CD4-positive, alpha-beta T cell treated with Interleukin-1 beta for 1 hour (primary cell): ENCODE measurements at regions not wholly inside any gene's neighbourhood (a gene's known extent, or its start where the extent isn't known, plus 50 kb on each side); places are given as distances from the start of the nearest gene placed in this dataset.
"Not testable (repeated sequence)": the region's sequence is repeated elsewhere in the genome, so short reads cannot be mapped to it uniquely, and the experiment has no call there.

Experiments
- DNase-seq, 2 donors: peaks; one replicate each; pipeline ENCODE4 v3.0.0-alpha.2; 2020 to 2022

GRCh38 chr2:224260372-224261020 lies 141.4 kb downstream of the FAM124B start:
- DNase-seq, result no peak

GRCh38 chr2:224259831-224260230 lies 142.1 kb downstream of the FAM124B start:
- DNase-seq, result no peak

DNA sequence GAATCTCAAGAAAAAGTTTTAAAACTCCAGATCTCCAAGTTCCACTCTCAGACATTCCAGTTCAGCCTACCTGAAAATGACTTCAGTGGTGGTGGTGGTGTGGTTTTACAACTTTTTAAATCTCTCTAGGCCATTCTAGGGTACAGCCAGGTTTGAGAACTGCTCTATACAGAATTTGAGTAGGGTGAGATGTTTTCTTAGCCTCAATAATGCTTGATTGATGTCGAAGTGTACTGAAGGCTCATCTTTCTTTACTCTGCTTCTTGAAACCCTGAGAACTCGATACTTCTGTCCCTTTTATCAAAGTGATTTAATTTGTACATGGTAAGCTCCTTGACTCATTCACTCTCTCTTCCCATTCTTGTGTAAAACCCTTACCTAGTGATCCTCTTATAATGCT lies 143.8 kb downstream of the FAM124B start:
- DNase-seq, result no peak

DNA sequence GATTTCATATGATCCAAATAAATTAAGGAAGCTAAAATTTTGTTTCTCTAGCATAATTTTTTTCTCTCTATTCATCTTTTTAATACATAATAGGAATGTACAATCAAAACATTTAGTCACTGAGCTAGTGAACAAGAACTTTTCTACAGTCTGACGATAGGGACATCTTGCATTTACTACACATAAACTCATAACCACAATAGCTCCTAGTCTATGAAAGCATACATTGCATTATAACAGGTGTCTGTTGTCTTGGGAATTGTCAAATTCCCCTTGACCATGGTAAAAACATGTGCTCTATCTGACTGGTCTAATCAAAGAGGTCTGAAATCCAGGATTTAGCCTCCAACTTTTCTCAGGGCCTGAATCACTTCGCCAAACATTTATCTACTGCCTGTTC lies 144.8 kb downstream of the FAM124B start:
- DNase-seq, result no peak

DNA sequence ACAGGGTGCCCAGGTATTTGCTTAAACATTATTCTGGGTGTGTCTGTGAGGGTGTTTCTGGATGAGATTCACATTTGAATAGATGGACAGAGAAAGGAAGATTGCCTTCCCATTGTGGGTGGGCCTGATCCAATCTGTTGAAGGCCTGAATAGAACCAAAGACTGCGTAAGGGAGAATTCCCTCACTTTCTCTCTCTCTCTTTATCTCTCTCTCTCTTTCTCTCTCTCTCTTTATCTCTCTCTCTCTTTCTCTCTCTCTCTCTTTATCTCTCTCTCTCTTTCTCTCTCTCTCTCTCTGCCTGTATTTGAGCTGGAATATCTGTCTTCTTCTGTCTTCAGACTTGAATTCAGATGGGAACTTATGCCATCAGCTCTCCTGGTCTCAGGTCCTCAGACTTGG lies 148.4 kb downstream of the FAM124B start:
- no peak for DNase-seq

DNA sequence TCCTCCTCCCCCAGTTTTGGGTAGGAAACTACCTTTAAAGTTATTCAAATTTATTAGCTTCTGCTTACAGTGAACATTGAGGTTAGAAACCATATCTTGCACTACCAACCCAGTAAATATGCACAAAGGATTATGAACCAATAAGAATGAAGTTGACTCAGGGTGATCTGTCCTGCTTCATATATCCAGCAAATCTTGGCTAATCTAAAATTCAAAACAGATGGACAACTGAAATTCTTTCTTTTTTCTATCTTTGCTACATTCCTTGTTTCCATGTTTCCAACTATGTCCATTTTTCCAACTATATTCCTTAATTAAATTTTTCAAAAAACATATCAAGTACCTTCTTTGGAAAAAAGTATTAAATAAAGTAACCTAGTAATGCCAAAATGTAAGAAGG lies 149.3 kb downstream of the FAM124B start:
- DNase-seq, result no peak

- no peak for DNase-seq
Measured at GRCh38 chr2:224248944-224249371, 152.9 kb downstream of the FAM124B start.

- no peak for DNase-seq
Measured at GRCh38 chr2:224242561-224242960, 159.3 kb downstream of the FAM124B start.

- DNase-seq, result no peak
Measured at GRCh38 chr2:224241812-224242211, 160.1 kb downstream of the FAM124B start.

DNA sequence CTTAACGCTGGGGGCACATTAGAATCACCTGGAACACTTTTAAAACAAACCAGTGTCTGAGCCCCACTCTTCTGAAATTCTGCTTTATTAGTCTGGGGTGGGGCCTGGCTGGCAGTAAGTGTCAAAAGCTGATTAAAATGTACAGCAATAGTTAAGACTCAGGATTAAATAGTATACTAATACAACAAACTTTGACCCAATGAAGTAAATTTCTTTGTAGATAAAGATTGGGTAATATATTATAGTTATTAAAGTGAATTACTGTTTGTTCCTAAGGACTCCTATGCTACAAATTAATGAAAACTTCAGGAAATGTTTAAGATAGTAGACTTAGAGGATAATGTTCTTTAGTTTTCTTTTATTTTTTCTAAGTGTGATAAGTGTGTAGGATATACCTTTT lies 160.9 kb downstream of the FAM124B start:
- no peak for DNase-seq

DNA sequence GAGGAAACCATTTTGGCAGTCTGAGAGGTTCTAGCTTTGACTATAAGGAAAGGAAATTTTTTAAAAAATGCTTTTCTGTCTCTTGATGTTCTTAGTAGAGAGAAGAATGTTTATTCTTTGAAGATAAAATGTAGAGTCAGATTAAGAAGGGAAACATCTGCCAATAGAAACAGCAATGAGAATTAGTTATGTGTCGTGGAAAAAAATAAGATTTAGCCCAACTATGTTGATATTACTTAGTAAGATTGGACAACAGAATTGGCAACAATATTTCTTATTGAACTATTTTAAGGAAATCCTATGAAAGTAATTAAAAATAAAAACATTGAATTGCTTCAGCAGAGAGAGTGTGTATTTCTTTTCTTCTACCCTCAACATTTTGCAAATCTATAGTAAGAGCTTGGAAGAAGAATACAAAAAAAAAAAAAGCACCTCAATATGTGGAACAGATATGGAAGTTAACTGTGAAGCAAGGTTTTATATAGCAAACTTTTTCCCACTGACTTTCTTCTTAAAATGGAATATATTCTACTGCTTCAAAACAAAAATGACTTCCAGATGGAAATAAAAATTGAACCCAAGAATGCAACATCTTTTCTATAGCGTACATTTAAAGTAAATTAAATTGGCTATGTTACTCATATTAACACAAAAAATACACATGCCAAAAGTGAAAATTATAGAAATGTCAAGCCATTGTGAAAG lies 177.9 kb downstream of the FAM124B start:
- DNase-seq, result no peak

GRCh38 chr2:224222974-224223373 lies 178.9 kb downstream of the FAM124B start:
- no peak for DNase-seq

DNA sequence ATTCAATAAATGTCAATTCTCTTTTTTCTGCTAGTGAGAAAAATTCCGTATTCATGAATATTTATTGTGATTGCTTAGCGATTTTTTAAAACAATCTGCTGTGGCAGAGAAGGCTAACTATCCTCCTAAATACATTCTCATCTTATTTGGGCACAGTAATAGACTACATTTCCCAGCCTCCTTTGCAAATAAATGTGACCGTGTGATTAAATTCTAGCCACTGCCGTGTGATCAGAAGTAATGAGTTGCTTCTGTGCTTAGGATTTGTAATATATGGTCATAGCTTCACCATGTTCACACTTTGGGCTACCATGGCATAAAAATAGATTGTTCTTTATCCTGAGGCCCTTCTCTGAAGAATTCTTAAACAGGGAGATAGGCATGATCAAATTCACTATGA lies 179.6 kb downstream of the FAM124B start:
- DNase-seq, result no peak

DNA sequence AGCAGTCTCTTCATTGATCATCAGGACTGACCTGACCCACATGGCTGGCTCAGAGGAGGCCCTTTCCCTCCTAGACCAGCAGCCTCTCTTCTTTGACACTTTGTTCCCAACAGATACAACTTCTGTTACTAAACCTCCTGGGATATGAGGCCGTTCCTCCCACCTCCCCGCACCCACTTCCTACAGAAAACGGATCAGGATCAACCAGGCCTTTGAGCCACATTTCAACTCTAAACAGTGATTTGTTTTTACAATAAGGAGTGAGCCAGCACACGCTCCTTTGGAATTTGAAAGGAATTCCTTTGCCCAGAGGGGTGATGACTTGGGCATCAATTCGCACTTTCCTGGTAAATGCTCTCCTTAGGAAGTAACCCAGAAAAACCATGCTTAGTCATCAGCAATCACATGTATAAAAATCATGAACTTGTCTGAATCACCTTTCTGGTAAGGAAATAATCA lies 180.4 kb downstream of the FAM124B start:
- no peak for DNase-seq

DNA sequence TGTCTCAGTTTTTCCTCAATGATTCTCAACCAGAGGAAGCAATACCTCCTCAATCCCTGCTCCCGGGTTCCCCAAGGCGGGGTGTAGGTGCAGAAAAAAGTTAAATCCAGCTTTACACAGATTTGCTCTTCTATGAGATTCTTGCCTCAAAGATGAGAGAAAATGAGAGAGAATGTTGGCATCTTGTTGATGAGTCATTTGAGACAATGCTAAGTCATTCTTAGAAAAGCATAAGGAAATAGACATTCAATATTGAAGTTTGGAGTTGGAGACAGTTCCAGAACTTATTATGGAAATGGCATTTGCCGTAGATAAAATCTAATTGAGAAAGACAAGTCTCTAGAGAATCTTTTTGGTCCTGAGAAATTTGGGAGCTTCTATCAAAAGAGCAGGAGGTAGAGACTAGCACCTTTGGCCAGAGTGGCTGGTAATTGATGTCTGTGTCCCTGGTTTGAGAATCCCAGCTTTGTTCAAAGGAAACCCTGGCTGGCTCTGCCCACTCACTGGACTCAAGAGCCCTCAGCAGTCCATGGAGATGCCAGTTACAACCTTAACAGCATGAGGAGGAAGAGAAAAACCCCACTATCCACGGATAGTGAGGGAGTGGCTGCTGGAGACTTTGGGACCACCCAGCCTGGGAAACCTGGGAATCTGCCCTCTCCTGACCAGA lies 181.2 kb downstream of the FAM124B start:
- no peak for DNase-seq

DNA sequence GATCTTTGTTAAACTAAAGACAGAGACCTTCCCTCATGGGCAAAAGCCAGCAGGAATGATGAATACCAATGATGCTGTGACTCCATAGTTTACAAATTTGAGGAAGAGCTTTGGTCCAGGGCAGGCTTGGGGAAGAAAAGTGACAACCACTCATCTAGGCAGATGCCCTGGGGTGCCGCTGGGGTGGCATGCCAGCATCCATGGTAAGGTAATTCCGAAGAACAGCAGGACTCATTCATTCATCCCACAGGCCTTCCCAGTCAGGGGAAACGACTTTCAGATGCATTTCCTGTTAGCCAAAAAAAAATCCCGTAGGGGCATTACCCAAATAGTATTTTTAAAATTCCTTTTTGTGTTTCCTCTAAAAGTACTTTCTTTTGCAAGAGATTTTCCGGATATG lies 180.7 kb upstream of the SERPINE2 start:
- DNase-seq, result no peak

DNA sequence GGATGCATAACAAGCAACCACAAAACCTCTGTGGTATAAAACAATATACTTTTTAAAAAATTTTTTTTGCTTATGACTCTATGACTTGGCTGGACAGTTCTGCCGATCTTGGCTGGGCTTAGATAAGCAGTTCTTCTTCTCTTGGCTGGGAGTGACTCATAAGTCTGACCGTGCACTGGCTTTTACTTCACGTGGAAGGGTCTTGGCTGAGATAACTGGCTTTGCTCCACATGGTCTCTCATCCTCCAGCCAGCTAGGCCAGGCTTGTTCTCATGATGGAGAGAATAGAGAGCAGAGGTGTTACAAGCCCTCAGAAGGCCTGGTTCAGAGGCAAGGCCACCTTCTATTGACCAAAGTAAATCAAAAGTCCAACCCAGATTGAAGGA lies 178.9 kb upstream of the SERPINE2 start:
- DNase-seq, result no peak

- no peak for DNase-seq
Measured at GRCh38 chr2:224217233-224217961, 178.3 kb upstream of the SERPINE2 start.

DNA sequence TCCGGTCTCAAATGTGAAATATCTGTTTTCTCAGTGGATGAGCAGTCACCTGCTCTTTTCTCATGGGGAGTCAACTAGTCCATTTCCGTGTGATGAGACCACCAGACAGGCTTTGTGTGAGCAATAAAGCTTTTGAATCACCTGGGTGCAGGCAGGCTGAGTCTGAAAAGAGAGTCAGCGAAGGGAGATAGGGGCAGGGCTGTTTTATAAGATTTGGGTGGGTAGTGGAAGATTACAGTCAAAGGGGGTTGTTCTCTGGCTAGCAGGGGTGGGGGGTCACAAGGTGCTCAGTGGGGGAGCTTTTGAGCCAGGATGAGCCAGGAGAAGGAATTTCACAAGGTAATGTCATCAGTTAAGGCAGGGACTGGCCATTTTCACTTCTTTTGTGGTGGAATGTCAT lies 176.5 kb upstream of the SERPINE2 start:
- not testable (repeated sequence) for DNase-seq

DNA sequence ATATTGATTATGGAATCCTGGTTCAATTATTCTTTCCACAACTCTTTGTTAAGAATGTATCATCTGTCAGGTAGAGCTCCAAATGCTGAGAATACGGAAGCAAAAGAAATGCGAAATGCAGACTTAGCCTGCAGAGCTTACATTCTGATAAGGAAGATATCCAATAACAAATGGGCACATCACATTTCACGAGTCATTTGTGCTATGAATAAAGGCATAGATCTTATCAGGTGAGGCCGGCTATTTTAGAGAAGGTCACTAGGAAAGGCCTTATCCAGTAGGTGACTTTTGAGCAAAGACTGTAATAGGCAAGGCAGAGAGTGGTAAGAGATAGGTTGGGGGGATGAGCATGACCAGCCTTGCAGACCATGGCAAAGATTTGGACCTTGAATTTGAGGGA lies 174.3 kb upstream of the SERPINE2 start:
- no peak for DNase-seq

DNA sequence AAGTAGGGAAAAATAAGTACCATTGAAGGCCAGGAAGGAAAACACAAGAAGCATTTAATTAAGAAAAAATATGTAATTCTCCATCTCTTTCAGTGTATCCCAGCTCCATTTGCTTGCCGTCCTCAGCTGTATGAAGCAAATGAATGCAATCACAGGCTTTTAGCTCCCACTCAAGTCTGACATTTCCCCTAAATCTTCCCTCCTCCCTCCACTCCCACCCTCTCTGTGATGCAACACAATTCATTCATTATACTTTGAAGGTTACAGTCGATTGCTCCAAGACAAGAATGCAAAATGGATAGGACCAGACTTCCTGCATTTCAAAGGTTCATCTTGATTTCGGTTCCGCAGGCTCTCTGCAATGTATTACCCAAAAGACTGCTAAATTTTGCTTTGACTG lies 172.7 kb upstream of the SERPINE2 start:
- no peak for DNase-seq

DNA sequence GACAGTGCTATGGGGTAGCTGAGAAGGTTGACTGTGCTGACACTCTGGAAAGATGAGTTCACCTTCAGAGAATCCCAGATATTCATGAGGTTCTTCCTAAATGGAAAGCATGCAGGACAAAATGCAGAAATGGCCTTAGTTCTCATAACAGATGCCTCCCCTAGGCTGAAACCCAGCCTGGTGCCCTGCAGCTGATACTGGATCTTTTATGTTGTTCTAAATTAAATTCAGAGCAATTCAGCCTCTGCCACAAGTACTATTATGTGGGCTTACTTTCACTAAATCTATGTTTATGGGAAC lies 172.0 kb upstream of the SERPINE2 start:
- DNase-seq, result no peak

DNA sequence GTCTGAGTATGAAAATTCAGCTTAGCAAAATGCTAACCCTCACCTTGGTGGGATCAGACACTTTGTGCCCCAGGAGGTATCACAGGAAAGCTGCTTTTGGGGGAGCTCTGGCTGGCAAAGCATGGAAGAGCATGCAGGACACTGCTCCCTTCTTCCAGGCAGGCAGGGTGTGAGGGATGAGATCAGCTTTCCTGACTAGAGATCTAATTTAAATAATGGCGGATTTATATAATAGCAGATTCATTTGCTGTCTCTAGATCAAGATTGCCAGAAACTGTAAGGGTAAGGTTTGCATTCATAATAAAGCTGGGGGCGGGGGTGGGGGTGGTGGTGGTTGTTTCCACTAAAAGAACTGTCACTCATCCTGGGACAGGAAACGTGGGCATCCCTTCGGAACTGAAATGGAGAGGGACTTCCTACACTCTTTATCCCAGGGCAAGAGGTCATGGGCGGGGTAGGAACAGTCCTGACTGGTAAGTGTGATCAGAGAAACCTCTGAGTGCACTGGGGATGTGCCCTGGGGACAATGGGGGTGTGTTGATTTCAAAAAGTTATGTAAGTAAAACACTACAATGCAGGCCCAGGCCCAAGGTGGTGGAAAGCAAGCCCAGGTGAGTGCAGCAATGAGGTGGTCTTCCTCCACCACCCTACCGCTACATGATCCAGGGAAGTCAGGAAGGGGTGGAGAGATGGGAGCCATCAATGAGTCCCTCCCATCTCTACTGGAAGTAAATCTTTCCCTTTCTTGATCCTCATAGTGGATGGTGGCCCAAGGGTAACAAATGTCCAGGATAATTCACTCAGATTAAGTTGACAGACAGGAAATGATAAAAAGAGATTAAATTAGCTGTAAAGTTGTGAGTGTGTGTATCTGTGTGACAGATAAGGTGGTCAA lies 171.4 kb upstream of the SERPINE2 start:
- no peak for DNase-seq
